ENCODE measurements at regions not wholly inside any gene's neighbourhood (a gene's known extent, or its start where the extent isn't known, plus 50 kb on each side); places are given as distances from the start of the nearest gene placed in this dataset.

GRCh38 chr2:226189061-226189460, 610.6 kb downstream of the IRS1 start:
- Histone ChIP-seq H3K27me3 (ENCODE audit: control insufficient read depth in 3 of 3, insufficient read depth in 3 of 3, low read length in 2 of 3) (no peaks in the 10 kb centered on the region), H3K36me3 (ENCODE audit: control insufficient read depth in 4 of 4, insufficient read depth in 4 of 4, low read length in 4 of 4) (no peaks in the 10 kb centered on the region), H3K4me1 (ENCODE audit: control insufficient read depth in 5 of 5, insufficient read depth in 5 of 5, low read length in 5 of 5) (peaks cover 0 to 44% (median 13%) of the 10 kb centered on the region in 5 donors), H3K27ac (ENCODE audit: low read depth in 1 of 2, low read length in 1 of 2) (no peak overlapping the region), H3K9me3 (ENCODE audit: control insufficient read depth in 4 of 4, insufficient read depth in 3 of 4, low read length in 3 of 4) (no peaks in the 10 kb centered on the region), H3K4me3 (no peak overlapping the region), H3K9ac (ENCODE audit: insufficient read depth in 1 of 2, low read length in 2 of 2) (no peak overlapping the region)
- DNase-seq (peak in 2 of 3 donors; percentile 11 to 13), ATAC-seq (ENCODE audit: insufficient read depth, low FRiP score) (no peak)
- 60 to 63% methylated on average over 5 of the region's 5 CpGs for WGBS, 2 donors
- no peak for TF ChIP-seq CTCF (IDR thresholded peaks at IDR 0.05; ENCODE audit: control extremely low read depth, extremely low read depth)

- Histone ChIP-seq H3K27ac (ENCODE audit: low read depth in 1 of 2, low read length in 1 of 2) (no peak overlapping the region), H3K27me3 (ENCODE audit: control insufficient read depth in 3 of 3, insufficient read depth in 3 of 3, low read length in 2 of 3) (no peaks in the 10 kb centered on the region), H3K4me1 (ENCODE audit: control insufficient read depth in 5 of 5, insufficient read depth in 5 of 5, low read length in 5 of 5) (peaks cover 0 to 40% (median 13%) of the 10 kb centered on the region in 5 donors), H3K4me3 (no peak overlapping the region), H3K9me3 (ENCODE audit: control insufficient read depth in 4 of 4, insufficient read depth in 3 of 4, low read length in 3 of 4) (no peaks in the 10 kb centered on the region), H3K9ac (ENCODE audit: insufficient read depth in 1 of 2, low read length in 2 of 2) (no peak overlapping the region), H3K36me3 (ENCODE audit: control insufficient read depth in 4 of 4, insufficient read depth in 4 of 4, low read length in 4 of 4) (no peaks in the 10 kb centered on the region)
- WGBS, 2 donors: 26 to 35% methylated on average over 2 of the region's 2 CpGs
- no peak for TF ChIP-seq CTCF (IDR thresholded peaks at IDR 0.05; ENCODE audit: control extremely low read depth, extremely low read depth)
- peak; percentile 54 to 81 (median 76) for DNase-seq
- no peak for ATAC-seq (ENCODE audit: insufficient read depth, low FRiP score)
Observed at GRCh38 chr2:226187616-226188015, 612.0 kb downstream of the IRS1 start.

GRCh38 chr2:226187156-226187555, 612.5 kb downstream of the IRS1 start:
- ATAC-seq (ENCODE audit: insufficient read depth, low FRiP score): no peak
- no peak overlapping the region for H3K27ac ChIP-seq (ENCODE audit: low read depth in 1 of 2, low read length in 1 of 2)
- no peaks in the 10 kb centered on the region for H3K27me3 ChIP-seq (ENCODE audit: control insufficient read depth in 3 of 3, insufficient read depth in 3 of 3, low read length in 2 of 3)
- H3K4me1 ChIP-seq (ENCODE audit: control insufficient read depth in 5 of 5, insufficient read depth in 5 of 5, low read length in 5 of 5): peaks cover 0 to 40% (median 13%) of the 10 kb centered on the region in 5 donors
- no peak for TF ChIP-seq CTCF (IDR thresholded peaks at IDR 0.05; ENCODE audit: control extremely low read depth, extremely low read depth)
- no peaks in the 10 kb centered on the region for H3K9me3 ChIP-seq (ENCODE audit: control insufficient read depth in 4 of 4, insufficient read depth in 3 of 4, low read length in 3 of 4)
- no peaks in the 10 kb centered on the region for H3K36me3 ChIP-seq (ENCODE audit: control insufficient read depth in 4 of 4, insufficient read depth in 4 of 4, low read length in 4 of 4)
- WGBS, 2 donors: 61 to 69% methylated on average over 2 of the region's 2 CpGs
- no peak overlapping the region for H3K4me3 ChIP-seq
- peak in 1 of 3 donors; percentile 10 for DNase-seq
- H3K9ac ChIP-seq (ENCODE audit: insufficient read depth in 1 of 2, low read length in 2 of 2): no peak overlapping the region

- 31 to 34% methylated on average over 3 of the region's 3 CpGs for WGBS, 2 donors
- Histone ChIP-seq H3K36me3 (ENCODE audit: control insufficient read depth in 4 of 4, insufficient read depth in 4 of 4, low read length in 4 of 4) (no peaks in the 10 kb centered on the region), H3K4me3 (no peak overlapping the region), H3K9me3 (ENCODE audit: control insufficient read depth in 4 of 4, insufficient read depth in 3 of 4, low read length in 3 of 4) (no peaks in the 10 kb centered on the region), H3K4me1 (ENCODE audit: control insufficient read depth in 5 of 5, insufficient read depth in 5 of 5, low read length in 5 of 5) (peaks cover 0 to 47% (median 18%) of the 10 kb centered on the region in 5 donors), H3K27ac (ENCODE audit: low read depth in 1 of 2, low read length in 1 of 2) (no peak overlapping the region), H3K9ac (ENCODE audit: insufficient read depth in 1 of 2, low read length in 2 of 2) (peak overlapping the region in 1 of 2 donors; percentile 52), H3K27me3 (ENCODE audit: control insufficient read depth in 3 of 3, insufficient read depth in 3 of 3, low read length in 2 of 3) (no peaks in the 10 kb centered on the region)
- ATAC-seq (ENCODE audit: insufficient read depth, low FRiP score) (no peak), DNase-seq (peak; percentile 31 to 84 (median 81))
- TF ChIP-seq CTCF (IDR thresholded peaks at IDR 0.05; ENCODE audit: control extremely low read depth, extremely low read depth): no peak
Observed at GRCh38 chr2:226185616-226186211, 613.9 kb downstream of the IRS1 start.

All from lung (tissue), 11 donors.